Esophagus muscularis mucosa (tissue), 4 donors: ENCODE measurements at regions not wholly inside any gene's neighbourhood (a gene's known extent, or its start where the extent isn't known, plus 50 kb on each side); places are given as distances from the start of the nearest gene placed in this dataset.

Experiments
- DNase-seq: peaks from one replicate; pipeline ENCODE4 v3.0.0-alpha.2; 2017; ENCODE audit errors: extremely low spot score
- H3K27ac ChIP-seq, 4 donors: fragments of 200-600 bp; sonication (generic); replicated peaks in 1 of 4; 1 replicate in 3 of 4; 2 replicates in 1 of 4; pipeline ENCODE4 v1.5.1; 2016 to 2019; ENCODE audit warnings: mild to moderate bottlenecking in 1 of 4
- H3K27me3 ChIP-seq, 4 donors: fragments of 200-600 bp; sonication (generic); one replicate each; pipeline versions ENCODE4 v1.5.1 to v1.6.0; 2016 to 2019
- H3K36me3 ChIP-seq, 4 donors: fragments of 200-600 bp; sonication (generic); one replicate each; pipeline ENCODE4 v1.5.1; 2016 to 2019
- H3K4me1 ChIP-seq, 4 donors: fragments of 200-600 bp; sonication (generic); one replicate each; pipeline ENCODE4 v1.5.1; 2016 to 2019
- H3K4me3 ChIP-seq, 4 donors: fragments of 200-600 bp; sonication (generic); 1 replicate in 2 of 4; 2 replicates in 2 of 4; pipeline ENCODE4 v1.5.1; 2016 to 2019; ENCODE audit warnings: mild to moderate bottlenecking in 4 of 4, moderate library complexity in 1 of 4
- H3K9me3 ChIP-seq, 4 donors: fragments of 200-600 bp; sonication (generic); 1 replicate in 3 of 4; 2 replicates in 1 of 4; pipeline ENCODE4 v1.5.1; 2016 to 2019
- CTCF ChIP-seq, 3 experiments: fragments of 200-600 bp in 2 of 3; fragments of 450-650 bp in 1 of 3; sonication (generic) in 2 of 3; IDR thresholded peaks; one replicate each; pipeline ENCODE4 v1.5.1; 2017 to 2019; ENCODE audit warnings: antibody characterized with exemption in 3 of 3, mild to moderate bottlenecking in 2 of 3, moderate library complexity in 1 of 3
- EP300 ChIP-seq: sonication (generic); formaldehyde crosslinking; IDR thresholded peaks from one replicate; pipeline ENCODE4 v1.6.1; 2017; ENCODE audit warnings: antibody characterized with exemption
- POLR2A ChIP-seq: fragments of 450-650 bp; IDR thresholded peaks from one replicate; pipeline ENCODE4 v1.6.1; 2017; ENCODE audit warnings: antibody characterized with exemption, moderate library complexity, mild to moderate bottlenecking, low read depth
- POLR2AphosphoS5 ChIP-seq, 2 donors: sonication (generic); formaldehyde crosslinking; IDR thresholded peaks; one replicate each; pipeline ENCODE4 v1.6.1; 2017; ENCODE audit warnings: antibody characterized with exemption in 2 of 2
- WGBS: methylation state at CpG from one replicate; pipeline ENCODE4 v1.1.5; 2018; 5-methylcytosine and 5-hydroxymethylcytosine counted together
- intact Hi-C: fragments of 100-400 bp; cut with DNase I; formaldehyde crosslinking; loops from one replicate; pipeline ENCODE4 v1.15.1; 2023

GRCh38 chrX:39222346-39223113 is 421.3 kb downstream of the MID1IP1 start:
- H3K4me3 ChIP-seq: no peak overlapping the region
- no peak overlapping the region for H3K27ac ChIP-seq
- 66% methylated on average over 4 of the region's 4 CpGs for WGBS
- intact Hi-C loops: no loop called here
- no peaks in the 10 kb centered on the region for H3K36me3 ChIP-seq
- no peak for DNase-seq
- H3K27me3 ChIP-seq: no peaks in the 10 kb centered on the region
- no peak for TF ChIP-seq CTCF (IDR thresholded peaks at IDR 0.05)
- no peak for TF ChIP-seq EP300
- no peak for TF ChIP-seq POLR2AphosphoS5 (IDR thresholded peaks at IDR 0.05)
- TF ChIP-seq POLR2A: no peak
- H3K4me1 ChIP-seq: no peaks in the 10 kb centered on the region
- no peaks in the 10 kb centered on the region for H3K9me3 ChIP-seq

- no peak for DNase-seq
- no peak for TF ChIP-seq CTCF (IDR thresholded peaks at IDR 0.05)
- TF ChIP-seq POLR2A: no peak
- TF ChIP-seq POLR2AphosphoS5 (IDR thresholded peaks at IDR 0.05): no peak
- TF ChIP-seq EP300: no peak
- H3K27ac ChIP-seq: no peak overlapping the region
- no peaks in the 10 kb centered on the region for H3K27me3 ChIP-seq
- no peaks in the 10 kb centered on the region for H3K9me3 ChIP-seq
- H3K4me1 ChIP-seq: no peaks in the 10 kb centered on the region
- WGBS: 69% methylated on average over 6 of the region's 6 CpGs
- no peak overlapping the region for H3K4me3 ChIP-seq
- no peaks in the 10 kb centered on the region for H3K36me3 ChIP-seq
- intact Hi-C loops: no loop called here
Measured at GRCh38 chrX:39226251-39226650, 425.0 kb downstream of the MID1IP1 start.

- H3K27ac ChIP-seq: no peak overlapping the region
- WGBS: 33% methylated on average over 2 of the region's 2 CpGs
Measured at GRCh38 chrX:39227371-39227770, 426.1 kb downstream of the MID1IP1 start.

GRCh38 chrX:39238006-39238405 is 436.7 kb downstream of the MID1IP1 start:
- Histone ChIP-seq H3K27me3 (no peaks in the 10 kb centered on the region), H3K9me3 (no peaks in the 10 kb centered on the region), H3K4me3 (no peak overlapping the region), H3K36me3 (no peaks in the 10 kb centered on the region), H3K4me1 (no peaks in the 10 kb centered on the region), H3K27ac (no peak overlapping the region)
- TF ChIP-seq POLR2AphosphoS5 (IDR thresholded peaks at IDR 0.05): no peak
- TF ChIP-seq POLR2A: no peak
- TF ChIP-seq EP300: no peak
- no peak for TF ChIP-seq CTCF (IDR thresholded peaks at IDR 0.05)
- WGBS: 76% methylated on average over 7 of the region's 7 CpGs
- no peak for DNase-seq
- intact Hi-C loops: no loop called here

More at GRCh38 chrX:39227371-39227770, 426.1 kb downstream of the MID1IP1 start:
- no peaks in the 10 kb centered on the region for H3K27me3 ChIP-seq
- no peak for TF ChIP-seq POLR2A
- no peak for TF ChIP-seq EP300
- no peak for TF ChIP-seq POLR2AphosphoS5 (IDR thresholded peaks at IDR 0.05)
- TF ChIP-seq CTCF (IDR thresholded peaks at IDR 0.05): no peak
- H3K9me3 ChIP-seq: no peaks in the 10 kb centered on the region
- intact Hi-C loops: no loop called here
- H3K4me1 ChIP-seq: no peaks in the 10 kb centered on the region
- DNase-seq: no peak
- H3K4me3 ChIP-seq: no peak overlapping the region
- no peaks in the 10 kb centered on the region for H3K36me3 ChIP-seq

GRCh38 chrX:39242187-39242586 is 440.9 kb downstream of the MID1IP1 start:
- no peaks in the 10 kb centered on the region for H3K9me3 ChIP-seq
- intact Hi-C loops: no loop called here
- H3K4me3 ChIP-seq: no peak overlapping the region
- 89% methylated on average over 1 of the region's 1 CpG for WGBS
- no peak for DNase-seq
- no peaks in the 10 kb centered on the region for H3K4me1 ChIP-seq
- no peaks in the 10 kb centered on the region for H3K36me3 ChIP-seq
- no peaks in the 10 kb centered on the region for H3K27me3 ChIP-seq
- no peak for TF ChIP-seq POLR2A
- peak in 1 of 3 experiments; percentile 21 for TF ChIP-seq CTCF (IDR thresholded peaks at IDR 0.05)
- H3K27ac ChIP-seq: no peak overlapping the region
